Hepatocyte (in vitro differentiated cells): ENCODE measurements at regions not wholly inside any gene's neighbourhood (a gene's known extent, or its start where the extent isn't known, plus 50 kb on each side); places are given as distances from the start of the nearest gene placed in this dataset.

Source experiments
- DNase-seq: peaks from one replicate; pipeline ENCODE4 v3.0.0-alpha.2; 2016; ENCODE audit warnings: low spot score
- H2AFZ ChIP-seq: fragments of 200-600 bp; sonication (generic); 2 replicates; pipeline ENCODE4 v1.6.0; 2016; ENCODE audit warnings: antibody characterized with exemption, mild to moderate bottlenecking
- H3K27ac ChIP-seq: fragments of 200-600 bp; sonication (generic); 2 replicates; pipeline ENCODE4 v1.5.1; 2016; ENCODE audit warnings: mild to moderate bottlenecking
- H3K27me3 ChIP-seq: fragments of 200-600 bp; sonication (generic); 2 replicates; pipeline ENCODE4 v1.6.1; 2016
- H3K36me3 ChIP-seq: fragments of 200-600 bp; sonication (generic); replicated peaks from 2 replicates; pipeline ENCODE4 v1.5.1; 2016; ENCODE audit warnings: low read depth; ENCODE audit not compliant: insufficient read depth
- H3K4me1 ChIP-seq: fragments of 200-600 bp; sonication (generic); 2 replicates; pipeline ENCODE4 v1.5.1; 2016; ENCODE audit warnings: mild to moderate bottlenecking, moderate library complexity; ENCODE audit not compliant: insufficient read depth
- H3K4me2 ChIP-seq: fragments of 200-600 bp; sonication (generic); 2 replicates; pipeline ENCODE4 v1.6.0; 2016
- H3K4me3 ChIP-seq: fragments of 200-600 bp; sonication (generic); 2 replicates; pipeline ENCODE4 v1.5.1; 2016; ENCODE audit warnings: mild to moderate bottlenecking
- H3K79me2 ChIP-seq: fragments of 200-600 bp; sonication (generic); 2 replicates; pipeline ENCODE4 v1.6.0; 2017; ENCODE audit warnings: mild to moderate bottlenecking
- H3K9me2 ChIP-seq: fragments of 200-600 bp; sonication (generic); replicated peaks from 2 replicates; pipeline ENCODE4 v1.6.0; 2017; ENCODE audit warnings: mild to moderate bottlenecking; ENCODE audit not compliant: insufficient read depth
- H3K9me3 ChIP-seq: fragments of 200-600 bp; sonication (generic); 2 replicates; pipeline ENCODE4 v1.5.1; 2016; ENCODE audit warnings: low read depth, mild to moderate bottlenecking
- H4K20me1 ChIP-seq: fragments of 200-600 bp; sonication (generic); 2 replicates; pipeline ENCODE4 v1.6.0; 2016; ENCODE audit warnings: mild to moderate bottlenecking; ENCODE audit not compliant: insufficient read depth, poor library complexity, severe bottlenecking
- EZH2 ChIP-seq: fragments of 200-600 bp; sonication (generic); IDR thresholded peaks from 2 replicates; pipeline ENCODE4 v1.6.1; 2016; ENCODE audit warnings: antibody characterized with exemption, mild to moderate bottlenecking, borderline replicate concordance
- EZH2phosphoT487 ChIP-seq: fragments of 200-600 bp; sonication (generic); IDR thresholded peaks from one replicate; pipeline ENCODE4 v1.6.1; 2018; ENCODE audit warnings: antibody characterized with exemption, mild to moderate bottlenecking, low read depth, moderate library complexity; ENCODE audit not compliant: unreplicated experiment, severe bottlenecking
- WGBS: methylation state at CpG from one replicate; pipeline ENCODE4 v1.1.6; 2016; ENCODE audit warnings: low lambda C conversion rate; ENCODE audit errors: missing lambda C conversion rate; 5-methylcytosine and 5-hydroxymethylcytosine counted together
- TF ChIP-seq, protein P1 (sequence below): fragments of 200-600 bp; sonication (generic); IDR thresholded peaks from 2 replicates; pipeline ENCODE4 v1.5.1; 2016; ENCODE audit warnings: antibody characterized with exemption, mild to moderate bottlenecking; ENCODE audit not compliant: poor library complexity

DNA sequence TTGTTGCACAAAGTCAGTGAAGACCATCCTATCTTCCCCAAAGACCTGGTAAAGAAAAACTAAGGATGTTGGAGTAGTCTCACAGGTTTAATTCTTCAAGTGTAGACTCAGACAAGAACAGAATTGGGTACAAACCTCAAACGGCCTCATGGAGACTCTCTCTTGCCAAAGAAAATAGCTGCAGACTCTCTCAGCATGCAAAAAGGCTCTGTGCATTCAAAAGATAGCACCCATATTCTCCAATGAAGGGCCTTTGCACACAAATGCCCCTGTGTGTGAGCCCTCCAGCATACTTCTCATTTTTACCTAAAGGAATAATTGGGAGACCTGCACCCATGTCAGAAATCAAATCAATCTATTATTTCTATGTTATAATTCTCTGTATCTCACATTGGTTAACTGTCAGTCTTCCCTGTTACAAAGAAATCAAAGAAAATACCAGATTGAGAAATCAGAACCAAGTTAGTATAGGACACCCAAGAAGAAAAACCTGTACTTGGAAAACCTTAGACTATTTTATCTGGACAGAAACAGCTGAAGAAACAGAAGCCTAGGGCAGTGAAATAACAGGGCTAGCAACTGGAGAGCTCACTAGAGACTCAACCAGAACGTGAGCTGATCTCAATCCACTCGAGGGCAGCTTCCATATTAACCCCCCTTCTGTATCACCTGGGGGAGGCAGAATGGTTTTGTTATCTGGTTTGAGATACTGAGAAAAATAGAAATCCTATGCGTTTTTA lies 134.7 kb upstream of the DNAJC10 start:
- H3K4me2 ChIP-seq: no peak overlapping the region
- 57% methylated on average over 4 of the region's 4 CpGs for WGBS
- DNase-seq: no peak

DNA sequence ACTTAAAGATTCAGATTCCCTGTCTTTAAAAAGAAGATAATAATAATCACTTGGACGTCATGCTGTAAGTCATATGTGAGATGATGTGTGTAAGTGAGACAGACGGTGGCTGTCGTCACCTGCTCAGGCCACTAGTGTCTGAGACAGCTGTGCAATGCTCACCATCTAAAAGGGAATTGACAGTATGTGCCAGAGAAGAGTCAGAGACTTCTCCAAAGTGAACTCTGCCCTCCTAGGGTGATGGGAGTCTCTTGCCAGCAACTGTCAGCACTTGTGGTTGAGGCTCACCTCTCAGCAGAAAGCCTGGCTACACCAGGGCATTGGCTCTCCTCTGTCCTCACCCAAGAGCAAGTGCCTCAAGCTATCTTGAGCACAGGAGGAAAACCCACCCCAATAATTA lies 131.6 kb upstream of the DNAJC10 start:
- TF ChIP-seq EZH2phosphoT487 (no peak), EZH2 (no peak)
- TF ChIP-seq, protein P1, sequence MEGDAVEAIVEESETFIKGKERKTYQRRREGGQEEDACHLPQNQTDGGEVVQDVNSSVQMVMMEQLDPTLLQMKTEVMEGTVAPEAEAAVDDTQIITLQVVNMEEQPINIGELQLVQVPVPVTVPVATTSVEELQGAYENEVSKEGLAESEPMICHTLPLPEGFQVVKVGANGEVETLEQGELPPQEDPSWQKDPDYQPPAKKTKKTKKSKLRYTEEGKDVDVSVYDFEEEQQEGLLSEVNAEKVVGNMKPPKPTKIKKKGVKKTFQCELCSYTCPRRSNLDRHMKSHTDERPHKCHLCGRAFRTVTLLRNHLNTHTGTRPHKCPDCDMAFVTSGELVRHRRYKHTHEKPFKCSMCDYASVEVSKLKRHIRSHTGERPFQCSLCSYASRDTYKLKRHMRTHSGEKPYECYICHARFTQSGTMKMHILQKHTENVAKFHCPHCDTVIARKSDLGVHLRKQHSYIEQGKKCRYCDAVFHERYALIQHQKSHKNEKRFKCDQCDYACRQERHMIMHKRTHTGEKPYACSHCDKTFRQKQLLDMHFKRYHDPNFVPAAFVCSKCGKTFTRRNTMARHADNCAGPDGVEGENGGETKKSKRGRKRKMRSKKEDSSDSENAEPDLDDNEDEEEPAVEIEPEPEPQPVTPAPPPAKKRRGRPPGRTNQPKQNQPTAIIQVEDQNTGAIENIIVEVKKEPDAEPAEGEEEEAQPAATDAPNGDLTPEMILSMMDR: no peak
- no peaks in the 10 kb centered on the region for H3K9me3 ChIP-seq
- no peak overlapping the region for H3K4me3 ChIP-seq
- H3K79me2 ChIP-seq: no peaks in the 10 kb centered on the region
- H3K36me3 ChIP-seq: no peaks in the 10 kb centered on the region
- H2AFZ ChIP-seq: no peak overlapping the region
- 83% methylated on average over 3 of the region's 3 CpGs for WGBS
- H3K4me2 ChIP-seq: no peak overlapping the region
- H3K27ac ChIP-seq: no peak overlapping the region
- no peak for DNase-seq
- no peaks in the 10 kb centered on the region for H4K20me1 ChIP-seq
- H3K4me1 ChIP-seq: no peaks in the 10 kb centered on the region
- no peaks in the 10 kb centered on the region for H3K9me2 ChIP-seq
- H3K27me3 ChIP-seq: no peaks in the 10 kb centered on the region

More for the DNA sequence above, 134.7 kb upstream of the DNAJC10 start:
- no peaks in the 10 kb centered on the region for H3K9me3 ChIP-seq
- TF ChIP-seq EZH2phosphoT487: no peak
- TF ChIP-seq, protein P1: no peak
- TF ChIP-seq EZH2: no peak
- H2AFZ ChIP-seq: no peak overlapping the region
- H3K4me3 ChIP-seq: no peak overlapping the region
- no peaks in the 10 kb centered on the region for H3K4me1 ChIP-seq
- no peaks in the 10 kb centered on the region for H3K9me2 ChIP-seq
- no peaks in the 10 kb centered on the region for H3K79me2 ChIP-seq
- no peaks in the 10 kb centered on the region for H3K27me3 ChIP-seq
- H4K20me1 ChIP-seq: no peaks in the 10 kb centered on the region
- H3K27ac ChIP-seq: no peak overlapping the region
- no peaks in the 10 kb centered on the region for H3K36me3 ChIP-seq

DNA sequence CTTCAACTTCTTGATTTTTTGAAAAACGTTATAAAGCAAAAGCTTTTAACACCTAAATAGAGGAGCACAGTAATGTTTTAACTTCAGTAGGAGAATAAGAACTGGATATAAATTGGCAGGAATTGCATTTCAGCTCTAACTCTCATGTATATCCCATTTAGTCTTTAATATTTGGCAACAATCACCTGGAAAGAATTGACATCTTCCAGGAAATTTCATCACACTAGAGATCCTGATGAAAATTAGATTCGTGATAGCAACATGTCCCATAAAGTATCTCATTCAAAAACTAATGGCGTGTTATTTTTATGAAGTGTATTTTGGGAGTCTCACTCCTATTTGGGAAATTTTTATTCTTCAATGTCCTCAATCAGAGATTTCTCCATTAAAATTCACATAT lies 131.1 kb upstream of the DNAJC10 start:
- Histone ChIP-seq H3K9me2 (no peaks in the 10 kb centered on the region), H3K4me1 (no peaks in the 10 kb centered on the region), H3K9me3 (no peaks in the 10 kb centered on the region), H3K27me3 (no peaks in the 10 kb centered on the region), H3K27ac (no peak overlapping the region), H3K36me3 (no peaks in the 10 kb centered on the region), H3K4me3 (no peak overlapping the region), H3K4me2 (no peak overlapping the region), H2AFZ (no peak overlapping the region), H4K20me1 (no peaks in the 10 kb centered on the region), H3K79me2 (no peaks in the 10 kb centered on the region)
- TF ChIP-seq, protein P1: no peak
- TF ChIP-seq EZH2phosphoT487 (no peak), EZH2 (no peak)
- no peak for DNase-seq
- 81% methylated on average over 3 of the region's 3 CpGs for WGBS
